AG04450 (cell line): ENCODE measurements at regions not wholly inside any gene's neighbourhood (a gene's known extent, or its start where the extent isn't known, plus 50 kb on each side); places are given as distances from the start of the nearest gene placed in this dataset.

Experiments used
- CTCF ChIA-PET: fragments of 300-600, 350-600 bp; formaldehyde crosslinking; extraction: SDS; loops from one replicate; lab custom pipeline; 2022; ENCODE audit warnings: antibody characterized with exemption, inconsistent platforms; lab: Charles Lee
- POLR2A ChIA-PET: fragments of 350-600 bp; formaldehyde crosslinking; extraction: SDS; loops from one replicate; lab custom pipeline; 2021; ENCODE audit warnings: antibody characterized with exemption, inconsistent platforms; lab: Yijun Ruan, JAX
- DNase-seq: peaks from one replicate; pipeline ENCODE4 v3.0.0-alpha.2; 2011; ENCODE audit warnings: low read depth, low spot score
- H3K27ac ChIP-seq: one replicate; pipeline ENCODE4 v1.5.1; 2012; ENCODE audit warnings: low read depth, low read length, control low read depth
- H3K27me3 ChIP-seq: one replicate; pipeline ENCODE4 v1.6.0; 2012; ENCODE audit warnings: low read length; ENCODE audit not compliant: control insufficient read depth, insufficient read depth
- H3K4me3 ChIP-seq: 2 replicates; pipeline ENCODE4 v1.5.1; 2011; ENCODE audit warnings: mild to moderate bottlenecking, low read depth, low read length, control low read depth
- H3K9me3 ChIP-seq: 2 replicates; pipeline ENCODE4 v1.5.1; 2012; ENCODE audit warnings: low read length; ENCODE audit not compliant: control insufficient read depth, insufficient read depth
- CTCF ChIP-seq: IDR thresholded peaks from 2 replicates; pipeline ENCODE4 v1.5.1; 2011; ENCODE audit warnings: low read depth, low read length, control low read depth, inconsistent platforms

- TF ChIP-seq CTCF, result no peak
- ChIA-PET POLR2A (interaction anchor here (2.4 kb wide), 1 partner anchor 17 kb away, joined by 7 read pairs; no protein-coding TSS in a partner anchor), CTCF (interaction anchor here (1.0 to 2.0 kb wide), 4 partner anchors 21 to 458 kb away, joined by 4 to 7 read pairs (median 6); no protein-coding TSS in a partner anchor)
- Histone ChIP-seq H3K4me3 (no peak overlapping the region), H3K27ac (no peak overlapping the region), H3K27me3 (no peaks in the 10 kb centered on the region), H3K9me3 (no peaks in the 10 kb centered on the region; the same call in 1 of the 2 replicates)
- no peak for DNase-seq
Observed at GRCh38 chr10:28200775-28201174, 102.1 kb downstream of the MPP7 start.

GRCh38 chr10:28199941-28200340 is 102.9 kb downstream of the MPP7 start:
- Histone ChIP-seq H3K27ac (no peak overlapping the region), H3K4me3 (no peak overlapping the region), H3K27me3 (no peaks in the 10 kb centered on the region), H3K9me3 (no peaks in the 10 kb centered on the region)
- ChIA-PET CTCF (interaction anchor here (1.0 to 1.5 kb wide), 2 partner anchors 51 to 194 kb away, joined by 3 to 7 read pairs; no protein-coding TSS in a partner anchor), POLR2A (interaction anchor here (2.4 kb wide), 1 partner anchor 18 kb away, joined by 7 read pairs; no protein-coding TSS in a partner anchor)
- TF ChIP-seq CTCF, result no peak
- no peak for DNase-seq

- no peak for DNase-seq
- ChIA-PET POLR2A (no interaction called here), CTCF (no interaction called here)
- H3K27me3 ChIP-seq, result no peaks in the 10 kb centered on the region
- H3K9me3 ChIP-seq, result no peaks in the 10 kb centered on the region
- no peak overlapping the region for H3K27ac ChIP-seq
- H3K4me3 ChIP-seq, result no peak overlapping the region
- TF ChIP-seq CTCF, result no peak
Observed at GRCh38 chr10:28190196-28190595, 112.7 kb downstream of the MPP7 start.

GRCh38 chr10:28188526-28188925 is 114.3 kb downstream of the MPP7 start:
- no peak for TF ChIP-seq CTCF
- POLR2A ChIA-PET, result no interaction called here
- DNase-seq, result no peak
- H3K9me3 ChIP-seq, result no peaks in the 10 kb centered on the region
- CTCF ChIA-PET, result interaction anchor here (1.0 kb wide), 1 partner anchor 9 kb away, joined by 3 read pairs; no protein-coding TSS in a partner anchor
- H3K27me3 ChIP-seq, result no peaks in the 10 kb centered on the region
- no peak overlapping the region for H3K4me3 ChIP-seq
- H3K27ac ChIP-seq, result no peak overlapping the region

DNA sequence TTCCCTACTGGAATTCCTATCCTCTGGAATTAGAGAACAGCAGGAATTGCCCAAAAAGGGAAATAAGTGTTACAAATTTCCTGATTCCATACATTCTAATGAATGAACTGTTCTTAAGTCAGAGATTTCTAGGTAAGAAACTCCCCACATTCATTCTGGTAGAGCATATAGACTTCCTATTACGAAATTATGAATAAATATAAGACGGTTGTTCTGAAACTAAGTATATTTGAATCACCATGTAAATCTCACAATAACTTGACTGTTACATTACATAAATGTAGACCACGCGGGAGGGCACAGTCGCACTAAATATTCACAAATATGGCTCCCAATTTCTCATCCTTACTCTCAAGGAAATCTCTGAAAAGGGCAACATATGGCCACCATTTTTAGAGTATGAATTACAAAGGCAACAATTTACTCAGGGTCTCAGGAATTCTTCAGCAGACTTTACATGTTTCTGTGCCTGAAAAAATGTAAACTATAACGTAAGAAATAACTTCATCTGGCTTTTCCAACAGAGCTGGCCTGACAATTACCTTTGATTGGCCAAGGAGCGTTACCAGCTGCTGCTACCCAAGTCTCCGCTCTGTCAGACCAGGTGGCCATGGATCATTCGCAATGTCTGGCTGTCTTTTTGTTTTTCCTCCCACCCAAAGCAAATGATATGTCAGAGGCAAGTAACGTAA is 115.8 kb downstream of the MPP7 start:
- POLR2A ChIA-PET, result no interaction called here
- no peaks in the 10 kb centered on the region for H3K9me3 ChIP-seq
- H3K4me3 ChIP-seq, result no peak overlapping the region
- TF ChIP-seq CTCF, result no peak
- H3K27me3 ChIP-seq, result no peaks in the 10 kb centered on the region
- CTCF ChIA-PET, result no interaction called here
- DNase-seq, result no peak
- no peak overlapping the region for H3K27ac ChIP-seq
